Suprapubic skin (tissue), 2 donors: ENCODE measurements at regions not wholly inside any gene's neighbourhood (a gene's known extent, or its start where the extent isn't known, plus 50 kb on each side); places are given as distances from the start of the nearest gene placed in this dataset.

ENCODE experiments used
- EP300 ChIP-seq: sonication (generic); formaldehyde crosslinking; IDR thresholded peaks from one replicate; pipeline ENCODE4 v1.6.1; 2017; ENCODE audit warnings: antibody characterized with exemption
- POLR2A ChIP-seq, 2 donors: fragments of 450-650 bp; IDR thresholded peaks; one replicate each; pipeline ENCODE4 v1.6.1; 2017; ENCODE audit warnings: antibody characterized with exemption in 2 of 2, mild to moderate bottlenecking in 2 of 2, moderate library complexity in 2 of 2

DNA sequence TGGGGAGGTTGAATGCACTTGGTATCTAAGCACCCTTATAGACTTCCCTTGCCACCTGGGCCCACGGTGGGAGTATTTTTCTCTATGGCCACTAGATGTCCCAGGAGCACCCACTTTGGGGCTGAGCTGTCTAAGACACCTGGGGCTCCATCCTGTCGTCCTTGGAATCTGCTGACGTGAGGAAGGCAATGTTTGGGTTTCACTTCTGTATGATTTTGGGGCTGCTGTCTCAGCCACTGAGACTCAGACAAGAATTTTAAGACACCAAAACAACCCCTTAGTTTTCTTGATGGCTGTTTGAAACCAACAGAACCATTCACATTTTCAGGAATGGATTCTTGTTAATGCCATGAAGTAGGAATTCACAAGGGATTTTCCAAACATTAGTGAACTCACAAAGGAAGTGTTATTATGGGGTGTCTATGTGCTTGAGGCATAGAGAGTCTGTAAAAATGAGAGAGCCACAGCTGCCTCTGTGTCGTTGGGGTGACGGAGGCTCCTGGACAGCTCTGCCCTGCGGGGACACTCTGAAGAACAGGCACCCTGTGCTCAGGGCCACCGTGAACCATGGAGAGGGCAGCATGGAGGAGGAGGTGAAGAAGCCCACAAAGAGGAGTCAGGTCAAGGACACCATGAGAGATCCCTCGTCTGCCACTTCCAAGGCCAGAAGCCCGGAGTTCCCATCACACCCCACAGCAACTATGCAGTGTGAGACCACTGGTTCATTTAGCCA, 106.8 kb upstream of the SPATA13 start:
- TF ChIP-seq EP300 (no peak), POLR2A (IDR thresholded peaks at IDR 0.05) (no peak)
